A673 (cell line): ENCODE measurements at regions not wholly inside any gene's neighbourhood (a gene's known extent, or its start where the extent isn't known, plus 50 kb on each side); places are given as distances from the start of the nearest gene placed in this dataset.

Experiments used
- BruUV-seq: library from RNA; stranded (reverse); fragments of 400-500 nt; replicated peaks from 2 replicates; lab custom pipeline; 2021; lab: Mats Ljungman, UMichigan
- CTCF ChIA-PET: fragments of 300-600 bp; sonication (Branson Sonifier 250); formaldehyde crosslinking; loops from one replicate; lab custom pipeline; 2022; ENCODE audit warnings: antibody characterized with exemption; lab: Charles Lee
- POLR2A ChIA-PET: fragments of 300-600 bp; sonication (Branson Sonifier 250); formaldehyde crosslinking; loops from one replicate; lab custom pipeline; 2022; ENCODE audit warnings: antibody characterized with exemption; ENCODE audit not compliant: low non-redundant PET; lab: Charles Lee
- DNase-seq: peaks from one replicate; pipeline ENCODE4 v3.0.0-alpha.2; 2015; ENCODE audit warnings: low spot score
- H3K27ac ChIP-seq: fragments of 200-600 bp; sonication (generic); 2 replicates; pipeline ENCODE4 v1.5.1; 2016; ENCODE audit warnings: mixed run types, low read depth, mild to moderate bottlenecking, mixed read lengths, antibody characterized with exemption, low read length; ENCODE audit not compliant: poor library complexity, severe bottlenecking
- H3K27me3 ChIP-seq: fragments of 200-600 bp; sonication (generic); replicated peaks from 2 replicates; pipeline ENCODE4 v1.6.1; 2017; ENCODE audit warnings: mixed run types, low read depth, mild to moderate bottlenecking, mixed read lengths, antibody characterized with exemption, low read length; ENCODE audit not compliant: insufficient read depth, poor library complexity
- H3K36me3 ChIP-seq: fragments of 200-600 bp; sonication (generic); 2 replicates; pipeline ENCODE4 v1.6.1; 2016; ENCODE audit warnings: mixed run types, mild to moderate bottlenecking, mixed read lengths, antibody characterized with exemption, low read length; ENCODE audit not compliant: insufficient read depth, poor library complexity, severe bottlenecking
- H3K4me1 ChIP-seq: fragments of 200-600 bp; sonication (generic); 2 replicates; pipeline ENCODE4 v1.6.1; 2017; ENCODE audit warnings: mixed run types, mild to moderate bottlenecking, mixed read lengths, antibody characterized with exemption, low read length; ENCODE audit not compliant: insufficient read depth, poor library complexity, severe bottlenecking
- H3K4me3 ChIP-seq: fragments of 200-600 bp; sonication (generic); 2 replicates; pipeline ENCODE4 v1.5.1; 2016; ENCODE audit warnings: low read depth, mixed run types, mild to moderate bottlenecking, mixed read lengths, low read length; ENCODE audit not compliant: poor library complexity, severe bottlenecking
- H3K9me3 ChIP-seq: fragments of 200-600 bp; sonication (generic); 2 replicates; pipeline ENCODE4 v1.6.1; 2016; ENCODE audit warnings: mixed run types, low read depth, mild to moderate bottlenecking, mixed read lengths, antibody characterized with exemption, low read length; ENCODE audit not compliant: poor library complexity, severe bottlenecking
- CTCF ChIP-seq: fragments of 300-800, 200-600 bp; sonication (generic); conservative IDR thresholded peaks from 2 replicates; pipeline ENCODE4 v1.5.1; 2017; ENCODE audit warnings: low read depth, mild to moderate bottlenecking, antibody characterized with exemption, low read length, moderate library complexity, mixed read lengths
- EZH2 ChIP-seq: fragments of 200-600 bp; sonication (generic); IDR thresholded peaks from 2 replicates; pipeline ENCODE4 v1.6.1; 2017; ENCODE audit warnings: borderline replicate concordance, low read depth, mild to moderate bottlenecking, mixed read lengths, antibody characterized with exemption, low read length; ENCODE audit not compliant: poor library complexity, severe bottlenecking
- intact Hi-C: fragments of 100-400 bp; cut with micrococcal nuclease; formaldehyde crosslinking; loops from one replicate; pipeline ENCODE4 v1.10.0; 2022; ENCODE audit not compliant: unreplicated experiment

- H3K36me3 ChIP-seq: no peaks in the 10 kb centered on the region
- no TSS peak for BruUV-seq
- TF ChIP-seq EZH2: no peak
- TF ChIP-seq CTCF: no peak
- no peak for DNase-seq
- no peaks in the 10 kb centered on the region for H3K27me3 ChIP-seq
- H3K4me1 ChIP-seq: no peaks in the 10 kb centered on the region
- no peak overlapping the region for H3K27ac ChIP-seq
- intact Hi-C loops: no loop called here
- no peak overlapping the region for H3K4me3 ChIP-seq
- ChIA-PET POLR2A (no interaction called here), CTCF (no interaction called here)
- no peaks in the 10 kb centered on the region for H3K9me3 ChIP-seq
Measured at GRCh38 chr18:68121308-68121707, 593.6 kb downstream of the TMX3 start.

GRCh38 chr18:68114989-68115388, 598.5 kb upstream of the DSEL start:
- Histone ChIP-seq H3K4me3 (no peak overlapping the region), H3K9me3 (no peaks in the 10 kb centered on the region), H3K36me3 (no peaks in the 10 kb centered on the region), H3K27me3 (no peaks in the 10 kb centered on the region), H3K4me1 (no peaks in the 10 kb centered on the region), H3K27ac (no peak overlapping the region)
- ChIA-PET CTCF (no interaction called here), POLR2A (no interaction called here)
- intact Hi-C loops: no loop called here
- no peak for TF ChIP-seq CTCF
- no peak for TF ChIP-seq EZH2
- BruUV-seq: no TSS peak
- no peak for DNase-seq

- POLR2A ChIA-PET: no interaction called here
- no peak for TF ChIP-seq CTCF
- no peak for TF ChIP-seq EZH2
- no peak overlapping the region for H3K27ac ChIP-seq
- H3K4me3 ChIP-seq: no peak overlapping the region
- no peaks in the 10 kb centered on the region for H3K36me3 ChIP-seq
- DNase-seq: no peak
- BruUV-seq: no TSS peak
- H3K4me1 ChIP-seq: peaks cover 7% of the 10 kb centered on the region
- H3K27me3 ChIP-seq: no peaks in the 10 kb centered on the region
- H3K9me3 ChIP-seq: no peaks in the 10 kb centered on the region
- CTCF ChIA-PET: no interaction called here
- intact Hi-C loops: no loop called here
Measured at GRCh38 chr18:68104036-68104435, 587.5 kb upstream of the DSEL start.
